ENCODE measurements at regions not wholly inside any gene's neighbourhood (a gene's known extent, or its start where the extent isn't known, plus 50 kb on each side); places are given as distances from the start of the nearest gene placed in this dataset.

- DNase-seq (ENCODE audit: low read depth in 2 of 2): no peak
These were observed 280.4 kb downstream of the HLX start for GRCh38 chr1:221159608-221160007.

- DNase-seq (ENCODE audit: low read depth in 2 of 2): no peak
These were observed 282.4 kb downstream of the HLX start for GRCh38 chr1:221161571-221162041.

GRCh38 chr1:221162352-221162751, 283.1 kb downstream of the HLX start:
- no peak for DNase-seq (ENCODE audit: low read depth in 2 of 2)

DNA sequence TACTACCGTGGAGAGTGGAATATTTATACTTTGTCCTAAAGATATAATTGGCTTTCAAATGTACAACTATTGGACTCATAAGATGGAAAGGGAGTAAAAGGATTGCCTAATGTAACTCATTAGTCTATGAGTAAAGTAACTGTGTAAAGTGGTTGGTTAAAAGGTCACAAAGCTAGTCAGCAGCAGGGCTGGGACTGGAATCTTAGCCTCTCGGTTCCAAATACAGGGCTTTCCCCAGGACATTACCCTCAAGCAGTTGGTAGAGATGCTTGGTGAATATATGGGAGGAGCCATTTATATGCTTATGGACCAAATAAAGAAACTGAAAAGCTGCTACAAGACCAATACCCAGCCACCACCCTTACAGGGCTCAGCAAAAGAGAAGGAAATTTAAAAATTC, 283.7 kb downstream of the HLX start:
- no peak for DNase-seq (ENCODE audit: low read depth in 2 of 2)

GRCh38 chr1:221164029-221164428, 284.8 kb downstream of the HLX start:
- DNase-seq (ENCODE audit: low read depth in 2 of 2): no peak

GRCh38 chr1:221164951-221165838, 286.0 kb downstream of the HLX start:
- no peak for DNase-seq (ENCODE audit: low read depth in 2 of 2)

DNA sequence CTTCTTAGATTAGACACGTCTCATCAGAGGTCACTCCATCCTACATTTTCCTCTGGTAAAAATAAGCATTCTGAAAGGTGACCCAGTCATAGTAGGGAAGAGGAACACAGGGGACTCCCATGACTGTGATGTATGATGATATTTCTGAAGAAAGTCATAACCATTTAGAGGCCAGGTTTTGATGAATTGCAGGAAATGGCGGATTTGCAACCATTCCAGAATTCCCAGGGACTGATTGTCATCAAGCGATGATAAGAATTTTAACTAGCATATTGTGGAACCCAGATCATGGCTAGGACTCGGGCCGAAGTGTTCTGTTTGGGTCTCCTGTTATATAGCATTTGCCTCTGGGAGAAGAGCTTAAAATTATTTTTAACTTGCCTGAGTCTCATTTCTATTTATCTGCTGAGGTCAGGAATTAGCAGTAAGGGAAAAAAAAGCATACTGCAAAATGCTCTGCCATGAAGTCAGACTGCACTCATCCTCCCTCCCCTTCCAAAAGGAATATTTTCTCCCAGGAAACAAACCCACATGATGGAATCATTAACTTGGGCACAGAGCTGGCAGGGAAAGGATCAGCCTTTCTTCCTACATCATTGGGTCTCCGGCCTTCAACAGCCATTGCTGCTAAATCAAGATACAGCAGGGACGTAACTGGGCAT, 286.7 kb downstream of the HLX start:
- no peak for DNase-seq (ENCODE audit: low read depth in 2 of 2)

GRCh38 chr1:221166559-221167318, 287.5 kb downstream of the HLX start:
- DNase-seq (ENCODE audit: low read depth in 2 of 2): no peak

DNA sequence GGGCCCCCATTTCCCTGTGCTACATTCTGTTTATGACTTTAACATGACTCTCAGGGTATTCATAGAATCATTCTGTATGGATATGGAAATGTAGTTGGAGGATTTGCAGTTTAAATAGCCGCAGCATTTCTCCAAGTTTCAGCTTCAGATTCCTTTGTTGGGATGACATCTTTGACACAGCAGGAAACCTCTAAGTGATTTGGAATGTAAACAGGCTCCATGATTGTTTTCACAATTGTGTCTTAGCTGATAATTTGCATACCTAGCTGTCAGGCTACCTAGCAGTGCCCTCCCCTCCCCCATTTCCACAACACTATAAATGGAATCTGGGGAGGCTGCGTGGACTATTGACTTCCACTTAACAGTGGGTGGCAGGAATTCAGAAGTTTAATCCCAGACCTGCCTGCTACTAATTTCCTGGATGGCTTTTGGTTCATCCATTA, 290.2 kb downstream of the HLX start:
- DNase-seq (ENCODE audit: low read depth in 2 of 2): no peak

DNA sequence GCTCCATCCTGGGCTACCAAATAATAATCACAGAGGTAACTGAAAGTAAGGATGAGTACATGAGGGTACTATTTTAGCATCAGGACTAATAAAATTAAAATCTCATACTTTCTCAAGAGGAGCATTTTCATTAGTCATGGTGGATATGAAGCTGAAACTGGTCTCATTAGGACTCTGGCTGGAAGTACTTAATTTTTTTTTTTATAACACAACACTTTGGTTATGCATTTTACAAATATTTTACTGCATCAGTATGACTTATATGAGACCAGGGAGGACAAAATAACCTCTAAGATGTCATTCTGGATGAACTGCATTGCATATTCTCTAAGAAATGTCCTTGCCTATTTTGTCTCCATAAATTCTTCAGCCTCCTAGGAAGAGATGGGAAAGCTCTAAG, 290.9 kb downstream of the HLX start:
- no peak for DNase-seq (ENCODE audit: low read depth in 2 of 2)

GRCh38 chr1:221171768-221172167, 292.5 kb downstream of the HLX start:
- no peak for DNase-seq (ENCODE audit: low read depth in 2 of 2)

DNA sequence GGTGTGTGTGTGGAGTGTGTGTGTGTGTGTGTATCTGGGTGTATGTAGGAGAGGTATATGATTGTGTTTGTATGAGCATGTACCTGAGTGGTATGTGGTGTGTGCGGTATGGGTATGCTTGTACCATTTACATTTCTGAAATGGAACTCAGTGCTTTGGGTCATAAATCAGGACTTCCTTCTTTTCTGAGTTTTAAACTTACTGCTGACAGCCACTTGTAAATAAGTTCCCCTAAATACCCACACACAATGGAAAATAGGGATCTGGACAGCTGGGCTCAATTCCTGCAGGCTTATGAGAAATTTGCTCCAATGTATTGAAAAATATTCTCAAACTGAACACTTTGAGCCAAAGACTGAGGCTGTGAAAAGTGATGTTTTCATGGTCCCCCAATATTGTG, 293.6 kb downstream of the HLX start:
- DNase-seq (ENCODE audit: low read depth in 2 of 2): no peak

DNA sequence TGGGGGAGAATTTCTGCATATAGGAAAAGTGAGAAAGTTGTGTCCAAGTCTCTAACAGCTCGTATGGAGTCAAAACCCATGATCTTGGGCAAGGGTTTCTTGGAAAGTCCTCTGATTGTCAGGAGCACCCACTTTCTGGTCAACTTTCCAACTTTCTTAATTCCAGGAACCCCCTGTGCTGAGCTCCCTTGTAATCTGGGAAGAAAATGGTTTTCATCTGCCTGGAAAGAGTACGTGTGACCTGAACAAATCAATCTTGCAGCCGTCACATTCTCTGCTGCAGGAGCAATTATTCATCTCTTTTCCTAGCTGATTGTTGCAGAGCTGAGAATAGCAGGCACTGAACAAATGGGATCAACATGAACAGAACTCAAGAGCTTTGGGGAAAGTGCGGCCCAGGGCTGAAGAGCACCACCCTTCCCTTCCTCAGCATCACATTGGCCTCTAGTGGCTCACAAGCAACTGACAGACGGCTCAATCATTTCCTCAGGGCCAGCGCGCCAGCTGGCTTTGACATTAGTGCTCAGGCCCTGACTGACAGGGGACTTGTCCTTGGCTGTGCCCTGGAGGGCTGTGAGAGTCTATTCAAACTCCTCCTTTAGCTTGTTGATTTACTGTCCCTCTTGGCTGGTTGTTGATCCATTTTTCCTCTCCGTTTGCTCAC, 295.2 kb downstream of the HLX start:
- no peak for DNase-seq (ENCODE audit: low read depth in 2 of 2)

DNA sequence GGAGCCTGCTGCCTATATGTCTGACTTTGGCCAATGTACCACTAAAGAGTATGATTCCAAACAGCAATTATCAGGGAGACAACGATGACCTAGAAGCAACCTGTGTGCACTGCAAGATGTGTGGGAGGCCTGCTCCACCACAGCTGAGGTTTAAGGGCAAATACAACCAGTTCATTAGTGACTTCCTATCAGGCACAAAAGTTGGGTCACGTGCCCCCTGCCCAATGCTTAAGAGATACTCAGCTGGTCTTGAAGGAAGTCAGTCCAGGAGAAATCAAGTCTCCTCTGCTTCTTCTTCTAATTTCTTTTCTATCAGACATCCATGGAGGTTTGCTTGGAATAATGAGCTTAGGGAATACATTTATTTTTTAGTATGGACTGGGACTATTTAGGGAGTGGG, 296.0 kb downstream of the HLX start:
- no peak for DNase-seq (ENCODE audit: low read depth in 2 of 2)

- DNase-seq (ENCODE audit: low read depth in 2 of 2): no peak
These were observed 301.6 kb downstream of the HLX start for GRCh38 chr1:221180704-221181368.

GRCh38 chr1:221182791-221183533, 303.7 kb downstream of the HLX start:
- DNase-seq (ENCODE audit: low read depth in 2 of 2): no peak

GRCh38 chr1:221184131-221184794, 305.0 kb downstream of the HLX start:
- DNase-seq (ENCODE audit: low read depth in 2 of 2): no peak

DNA sequence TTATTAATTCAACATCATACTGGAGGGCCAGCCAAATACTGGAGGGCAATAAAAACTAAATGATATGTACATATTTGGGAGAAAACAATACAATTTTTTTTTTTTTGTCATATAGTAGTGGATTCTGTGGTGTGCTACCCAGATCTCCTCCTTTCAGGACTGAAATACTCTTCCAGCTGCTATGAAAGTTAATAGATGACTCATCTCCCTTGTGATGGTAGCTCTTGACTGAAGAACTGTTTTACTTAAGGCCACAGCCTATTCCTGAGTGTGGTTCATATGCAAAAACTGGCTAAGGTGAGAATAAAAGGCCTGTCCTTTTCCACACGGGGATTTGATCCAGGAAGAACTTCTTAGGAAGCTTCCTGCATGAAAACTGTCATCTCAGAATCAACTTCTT, 307.9 kb downstream of the HLX start:
- DNase-seq (ENCODE audit: low read depth in 2 of 2): no peak

DNA sequence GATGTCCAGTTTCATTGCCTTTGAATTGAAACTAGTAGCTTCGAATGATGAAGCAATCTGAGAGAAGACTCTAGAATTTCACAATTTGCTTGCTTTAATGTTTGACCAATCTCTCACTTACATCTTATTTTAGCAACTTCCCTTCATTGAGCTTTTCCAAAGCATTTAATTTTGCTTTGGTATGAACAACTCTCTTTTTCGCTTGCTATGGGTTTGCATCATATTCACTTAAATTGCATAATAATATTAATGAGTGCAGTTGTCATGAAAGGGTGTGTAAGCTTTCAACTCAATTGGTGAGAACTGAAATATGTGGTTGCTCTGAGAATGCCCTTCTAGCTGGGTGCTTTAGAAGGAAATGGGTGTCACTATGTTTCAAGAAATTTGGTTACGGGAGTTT, 309.2 kb downstream of the HLX start:
- no peak for DNase-seq (ENCODE audit: low read depth in 2 of 2)

GRCh38 chr1:221190249-221190648, 311.0 kb downstream of the HLX start:
- no peak for DNase-seq (ENCODE audit: low read depth in 2 of 2)
